Progenitor cell of endocrine pancreas (in vitro differentiated cells): ENCODE measurements at regions not wholly inside any gene's neighbourhood (a gene's known extent, or its start where the extent isn't known, plus 50 kb on each side); places are given as distances from the start of the nearest gene placed in this dataset.

Source experiments
- DNase-seq: peaks from one replicate; pipeline ENCODE4 v3.0.0; 2021; ENCODE audit warnings: low spot score; ENCODE audit not compliant: unreplicated experiment
- H3K27ac Mint-ChIP-seq: 2 replicates; pipeline ENCODE4 v1.8.0; 2021; ENCODE audit warnings: mild to moderate bottlenecking, moderate library complexity, mixed read lengths
- H3K27me3 Mint-ChIP-seq: 2 replicates; pipeline ENCODE4 v1.8.0; 2021; ENCODE audit warnings: mixed read lengths
- H3K36me3 Mint-ChIP-seq: 2 replicates; pipeline ENCODE4 v1.8.0; 2022; ENCODE audit warnings: mixed read lengths; ENCODE audit not compliant: insufficient read depth
- H3K4me1 Mint-ChIP-seq: 2 replicates; pipeline ENCODE4 v1.8.0; 2021; ENCODE audit warnings: low read depth, mixed read lengths
- H3K4me3 Mint-ChIP-seq: 2 replicates; pipeline ENCODE4 v1.8.0; 2021; ENCODE audit warnings: low read depth, mild to moderate bottlenecking, moderate library complexity, mixed read lengths
- H3K9me3 Mint-ChIP-seq: 2 replicates; pipeline ENCODE4 v1.8.0; 2021; ENCODE audit warnings: low read depth, mixed read lengths
- CTCF ChIP-seq: fragments of 200-600 bp; sonication (generic); IDR thresholded peaks from one replicate; pipeline ENCODE4 v1.5.0; 2021; ENCODE audit warnings: antibody characterized with exemption, mild to moderate bottlenecking; ENCODE audit not compliant: unreplicated experiment

GRCh38 chrX:36626898-36627297 lies 381.3 kb upstream of the FAM47C start:
- Mint-ChIP-seq H3K9me3 (peaks cover 39% of the 10 kb centered on the region), H3K27ac (no peak overlapping the region), H3K4me3 (no peak overlapping the region), H3K4me1 (no peaks in the 10 kb centered on the region), H3K27me3 (no peaks in the 10 kb centered on the region), H3K36me3 (no peaks in the 10 kb centered on the region)
- no peak for DNase-seq
- TF ChIP-seq CTCF = no peak

- Mint-ChIP-seq H3K27me3 (no peaks in the 10 kb centered on the region), H3K27ac (no peak overlapping the region), H3K4me1 (no peaks in the 10 kb centered on the region), H3K36me3 (no peaks in the 10 kb centered on the region), H3K4me3 (no peak overlapping the region), H3K9me3 (peaks cover 15% of the 10 kb centered on the region)
- no peak for TF ChIP-seq CTCF
- DNase-seq = no peak
These were observed 367.9 kb upstream of the FAM47C start for GRCh38 chrX:36640232-36640631.

- H3K27ac Mint-ChIP-seq = no peak overlapping the region
These were observed 366.1 kb upstream of the FAM47C start for GRCh38 chrX:36642052-36642451.

GRCh38 chrX:36650622-36651021 lies 357.5 kb upstream of the FAM47C start:
- TF ChIP-seq CTCF = no peak
- Mint-ChIP-seq H3K9me3 (peaks cover 28% of the 10 kb centered on the region), H3K27me3 (no peaks in the 10 kb centered on the region), H3K27ac (no peak overlapping the region), H3K4me3 (no peak overlapping the region), H3K36me3 (no peaks in the 10 kb centered on the region), H3K4me1 (no peaks in the 10 kb centered on the region)
- DNase-seq = no peak

More at GRCh38 chrX:36642052-36642451, 366.1 kb upstream of the FAM47C start:
- Mint-ChIP-seq H3K4me3 (no peak overlapping the region), H3K36me3 (no peaks in the 10 kb centered on the region), H3K27me3 (no peaks in the 10 kb centered on the region), H3K9me3 (peaks cover 16% of the 10 kb centered on the region), H3K4me1 (no peaks in the 10 kb centered on the region)
- DNase-seq = no peak
- TF ChIP-seq CTCF = no peak

GRCh38 chrX:36683507-36683906 lies 324.7 kb upstream of the FAM47C start:
- no peaks in the 10 kb centered on the region for H3K27me3 Mint-ChIP-seq
- peaks cover 14% of the 10 kb centered on the region for H3K9me3 Mint-ChIP-seq
- H3K4me1 Mint-ChIP-seq = peaks cover 1% of the 10 kb centered on the region
- no peak overlapping the region for H3K27ac Mint-ChIP-seq
- no peaks in the 10 kb centered on the region for H3K36me3 Mint-ChIP-seq
- no peak overlapping the region for H3K4me3 Mint-ChIP-seq
- TF ChIP-seq CTCF = no peak
- no peak for DNase-seq
